DMS79 treated with DMSO at 0.1 percent for 48 hours (cell line): ENCODE measurements at regions not wholly inside any gene's neighbourhood (a gene's known extent, or its start where the extent isn't known, plus 50 kb on each side); places are given as distances from the start of the nearest gene placed in this dataset.
"Not testable (repeated sequence)": the region's sequence is repeated elsewhere in the genome, so short reads cannot be mapped to it uniquely, and the experiment has no call there.

Experiments used
- DNase-seq: peaks from one replicate; lab custom pipeline; 2025; lab: John Stamatoyannopoulos, UW

GRCh38 chr4:104129243-104129642 lies 365.5 kb downstream of the CXXC4 start:
- no peak for DNase-seq

GRCh38 chr4:104128850-104129213 lies 365.9 kb downstream of the CXXC4 start:
- DNase-seq, result no peak

GRCh38 chr4:104128031-104128849 lies 366.5 kb downstream of the CXXC4 start:
- no peak for DNase-seq

- no peak for DNase-seq
Observed at GRCh38 chr4:104123021-104123420, 371.7 kb downstream of the CXXC4 start.

GRCh38 chr4:104117776-104118175 lies 376.9 kb downstream of the CXXC4 start:
- DNase-seq, result no peak

- DNase-seq, result no peak
Observed at GRCh38 chr4:104113850-104114249, 380.8 kb downstream of the CXXC4 start.

- no peak for DNase-seq
Observed at GRCh38 chr4:104099141-104099540, 379.4 kb upstream of the TACR3 start.

- no peak for DNase-seq
Observed at GRCh38 chr4:104093247-104093646, 373.5 kb upstream of the TACR3 start.

- DNase-seq, result no peak
Observed at GRCh38 chr4:104073229-104073628, 353.4 kb upstream of the TACR3 start.

GRCh38 chr4:104066533-104066932 lies 346.7 kb upstream of the TACR3 start:
- DNase-seq, result no peak

- DNase-seq, result no peak
Observed at GRCh38 chr4:104064646-104065577, 345.1 kb upstream of the TACR3 start.

- DNase-seq, result no peak
Observed at GRCh38 chr4:104063341-104063740, 343.6 kb upstream of the TACR3 start.

GRCh38 chr4:104044369-104044768 lies 324.6 kb upstream of the TACR3 start:
- no peak for DNase-seq

GRCh38 chr4:104032896-104033295 lies 313.1 kb upstream of the TACR3 start:
- no peak for DNase-seq

- no peak for DNase-seq
Observed at GRCh38 chr4:104025251-104025650, 305.5 kb upstream of the TACR3 start.

GRCh38 chr4:104022831-104023230 lies 303.0 kb upstream of the TACR3 start:
- no peak for DNase-seq

GRCh38 chr4:104022226-104022625 lies 302.4 kb upstream of the TACR3 start:
- DNase-seq, result no peak

GRCh38 chr4:104020641-104021040 lies 300.9 kb upstream of the TACR3 start:
- no peak for DNase-seq

- DNase-seq, result no peak
Observed at GRCh38 chr4:104017213-104017612, 297.4 kb upstream of the TACR3 start.

GRCh38 chr4:104015680-104016079 lies 295.9 kb upstream of the TACR3 start:
- no peak for DNase-seq

GRCh38 chr4:104010722-104011121 lies 290.9 kb upstream of the TACR3 start:
- no peak for DNase-seq

GRCh38 chr4:104002318-104002717 lies 282.5 kb upstream of the TACR3 start:
- DNase-seq, result not testable (repeated sequence)

GRCh38 chr4:103998756-103999155 lies 279.0 kb upstream of the TACR3 start:
- no peak for DNase-seq
